ENCODE measurements at regions not wholly inside any gene's neighbourhood (a gene's known extent, or its start where the extent isn't known, plus 50 kb on each side); places are given as distances from the start of the nearest gene placed in this dataset.

DNA sequence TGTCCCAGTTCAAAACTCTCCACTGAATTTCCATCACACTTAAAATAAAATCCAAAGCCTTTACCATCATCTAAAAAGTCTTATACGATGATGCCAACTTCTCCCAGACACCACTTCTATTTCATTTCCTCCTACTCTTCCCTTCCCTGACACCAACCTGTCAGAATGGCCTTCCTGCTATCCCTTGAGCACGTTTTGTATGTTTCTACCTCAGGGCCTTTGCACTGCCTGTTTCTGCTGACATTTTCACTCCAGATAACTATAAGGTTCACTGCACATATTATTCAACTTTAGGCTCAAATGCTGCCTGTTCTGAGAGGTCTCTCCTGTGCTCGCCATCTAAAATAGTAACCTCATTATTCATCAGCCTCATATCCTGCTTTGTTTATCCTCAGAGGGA, 269.6 kb downstream of the HTR7 start:
- DNase-seq (ENCODE audit: low read depth in 2 of 2), result no peak

DNA sequence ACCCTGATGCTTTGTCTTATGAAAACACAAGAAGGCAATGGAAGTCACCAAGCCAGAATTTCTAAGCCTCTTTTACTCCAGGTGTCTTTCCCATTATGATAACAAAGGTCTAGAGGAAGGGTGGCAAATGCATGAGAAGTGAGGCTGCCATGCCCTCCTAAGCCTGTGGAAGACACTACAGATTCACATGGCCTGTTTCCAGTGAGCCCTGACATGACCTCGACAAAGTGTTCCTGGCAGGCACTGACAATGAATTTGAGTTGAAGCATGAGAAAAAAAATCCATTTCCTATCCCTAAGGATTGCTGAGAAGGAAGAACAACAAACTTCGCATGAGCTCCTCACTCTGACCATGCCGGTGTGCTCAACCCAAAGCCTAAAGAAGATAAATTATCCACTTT, 268.0 kb downstream of the HTR7 start:
- DNase-seq (ENCODE audit: low read depth in 2 of 2), result no peak

DNA sequence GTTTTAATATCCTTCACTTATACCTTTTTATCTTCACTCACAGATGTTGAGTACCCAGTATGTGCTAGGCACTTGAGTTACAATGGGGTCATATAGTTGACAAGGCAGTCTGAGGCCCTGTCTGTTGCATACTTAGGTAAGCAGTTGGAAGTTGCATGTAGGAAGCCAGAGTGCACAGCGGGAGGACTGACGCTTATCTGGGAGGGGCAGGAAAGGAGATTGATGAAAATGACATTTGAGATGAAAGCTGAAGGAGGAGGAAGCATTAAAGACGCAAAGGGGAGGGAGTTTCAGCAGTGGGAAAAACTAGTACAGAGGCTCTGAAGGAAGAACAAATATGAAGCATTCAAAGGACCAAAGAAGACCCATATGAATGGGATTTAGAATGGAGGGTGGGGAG, 266.2 kb downstream of the HTR7 start:
- no peak for DNase-seq (ENCODE audit: low read depth in 2 of 2)

DNA sequence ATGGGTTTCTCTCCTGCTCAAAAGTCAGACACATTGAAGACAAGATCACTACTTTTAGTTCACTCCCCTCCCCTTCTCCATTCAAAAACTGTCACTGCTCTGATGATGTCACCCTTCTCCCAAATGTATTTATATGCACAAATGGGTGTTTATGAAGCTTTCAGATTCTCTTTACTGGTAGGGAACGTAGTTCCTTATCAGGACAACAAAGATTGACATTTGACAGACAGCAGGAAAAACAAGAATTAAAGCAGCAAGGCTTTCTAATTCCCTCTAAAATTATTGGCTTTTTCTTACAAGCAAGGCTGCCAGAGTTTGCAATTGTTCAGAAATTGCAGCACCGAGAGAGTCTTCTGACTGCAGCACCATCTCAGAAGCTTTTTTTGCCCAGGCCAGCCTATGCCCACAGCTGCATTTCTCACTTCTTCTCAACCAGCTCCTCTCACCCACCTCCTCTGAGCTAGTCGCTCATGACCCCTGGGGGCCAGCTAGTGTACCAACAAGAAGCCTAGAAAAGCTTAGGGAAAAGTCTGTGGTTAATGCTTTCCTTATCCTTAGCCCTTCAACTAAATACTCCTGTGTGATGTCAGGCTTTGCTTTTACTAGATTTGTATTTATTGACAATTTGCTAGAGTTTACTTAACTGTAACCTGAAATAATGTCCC, 265.1 kb downstream of the HTR7 start:
- no peak for DNase-seq (ENCODE audit: low read depth in 2 of 2)

DNA sequence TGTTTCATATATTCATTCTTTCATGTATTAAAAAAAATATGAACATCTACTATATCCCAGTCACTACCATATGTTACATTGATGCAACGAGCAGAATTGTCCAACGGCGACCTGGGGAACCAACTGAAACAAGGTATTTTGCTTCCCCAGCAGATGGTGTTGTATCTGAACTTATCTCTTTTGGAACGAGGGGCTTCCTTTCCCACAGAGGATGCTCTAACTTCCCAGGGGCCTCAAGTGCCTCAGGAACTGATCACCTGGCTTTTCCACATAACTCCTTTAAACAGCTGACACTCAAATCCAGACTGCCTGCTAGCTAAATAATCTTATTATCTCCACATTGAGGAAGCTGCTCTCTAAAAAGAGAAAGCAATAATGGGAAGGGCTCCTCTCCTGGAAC, 259.3 kb downstream of the HTR7 start:
- no peak for DNase-seq (ENCODE audit: low read depth in 2 of 2)

DNA sequence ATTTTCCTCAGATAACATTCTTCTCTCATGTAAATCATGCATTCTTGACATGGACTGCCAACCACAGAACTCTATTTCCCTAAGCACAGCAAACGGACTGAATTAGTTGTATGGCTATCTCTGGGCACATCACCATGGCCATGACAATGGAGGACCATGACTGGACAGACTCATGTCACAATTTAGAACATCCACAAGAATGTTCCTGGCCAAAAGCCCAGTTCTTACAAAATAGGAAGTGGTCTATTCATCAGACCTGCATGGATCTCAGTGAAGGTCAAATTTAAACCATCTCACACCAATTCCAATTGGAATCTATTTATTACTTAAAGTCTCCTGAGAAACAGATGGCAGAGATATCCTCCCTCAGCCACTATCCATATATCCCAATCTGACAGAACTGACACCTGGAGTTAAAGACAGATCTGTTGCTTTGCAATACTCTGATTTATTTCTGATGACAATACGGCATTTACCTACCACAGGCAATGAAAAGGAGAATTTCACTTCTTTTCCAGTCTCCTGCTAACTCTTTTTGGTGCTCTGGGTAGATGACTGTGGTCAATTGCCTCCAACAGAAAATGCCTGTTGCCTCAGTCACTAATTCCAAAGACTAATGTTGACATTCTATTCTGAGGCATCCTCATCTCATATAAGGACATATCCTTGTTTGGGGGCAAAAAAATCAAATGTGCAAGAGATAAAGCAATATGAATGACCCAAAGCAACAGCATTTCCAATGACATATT, 254.8 kb downstream of the HTR7 start:
- no peak for DNase-seq (ENCODE audit: low read depth in 2 of 2)

DNA sequence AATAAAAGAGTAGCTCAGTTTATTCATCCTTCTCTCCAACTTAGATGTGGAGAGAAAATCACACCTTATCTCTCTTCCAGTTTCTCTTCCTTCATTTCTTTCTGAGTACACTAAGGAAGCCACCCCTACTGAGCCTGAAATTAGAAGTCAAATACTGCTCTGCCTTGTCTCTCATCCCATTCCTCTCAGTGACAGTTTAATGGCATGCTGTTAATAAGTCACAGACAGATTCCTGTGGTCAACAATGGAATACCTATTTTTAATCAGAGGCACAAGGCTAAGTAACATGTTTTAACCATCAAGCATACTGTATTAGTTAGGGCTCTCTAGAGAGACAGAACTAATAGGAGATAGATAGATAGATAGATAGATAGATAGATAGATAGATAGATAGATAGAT, 253.2 kb downstream of the HTR7 start:
- DNase-seq (ENCODE audit: low read depth in 2 of 2), result no peak

DNA sequence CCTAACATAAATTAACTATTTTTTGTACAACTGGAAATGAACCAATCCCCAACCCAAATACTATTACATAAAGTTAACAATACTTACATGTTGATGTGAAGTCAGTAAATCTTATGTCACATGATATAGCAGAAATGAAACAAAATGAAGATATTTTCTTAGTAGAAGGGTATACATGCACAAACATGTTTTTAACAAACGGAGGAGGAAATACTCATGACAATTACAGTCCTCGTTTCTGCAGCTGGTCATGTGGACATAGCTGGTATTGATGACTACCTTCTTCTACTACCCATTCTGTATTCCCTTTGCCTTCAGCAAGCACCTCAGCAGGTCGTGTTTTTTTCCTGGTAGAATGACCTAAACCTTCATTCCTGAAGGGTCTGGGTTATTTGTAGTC, 252.3 kb downstream of the HTR7 start:
- DNase-seq (ENCODE audit: low read depth in 2 of 2), result no peak

DNA sequence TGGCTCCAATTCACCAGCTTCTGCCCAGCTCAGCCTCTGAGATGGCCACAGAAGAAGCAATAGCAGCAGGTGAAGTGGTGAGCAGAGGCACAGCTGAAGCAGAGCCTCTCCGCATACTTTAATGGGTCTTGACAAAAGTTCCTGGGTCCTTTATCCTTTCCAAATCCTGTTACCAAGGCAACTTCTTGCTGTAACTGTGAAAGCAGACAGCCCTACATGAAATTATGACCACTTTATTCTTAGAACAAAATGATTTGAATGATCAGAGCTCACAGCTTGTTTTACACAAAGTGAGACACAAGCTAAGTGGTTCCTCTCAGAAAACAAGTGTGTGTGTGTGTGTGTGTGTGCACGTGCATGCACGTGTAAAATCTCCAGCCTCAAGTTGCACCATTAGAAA, 245.6 kb downstream of the HTR7 start:
- DNase-seq (ENCODE audit: low read depth in 2 of 2), result no peak

DNA sequence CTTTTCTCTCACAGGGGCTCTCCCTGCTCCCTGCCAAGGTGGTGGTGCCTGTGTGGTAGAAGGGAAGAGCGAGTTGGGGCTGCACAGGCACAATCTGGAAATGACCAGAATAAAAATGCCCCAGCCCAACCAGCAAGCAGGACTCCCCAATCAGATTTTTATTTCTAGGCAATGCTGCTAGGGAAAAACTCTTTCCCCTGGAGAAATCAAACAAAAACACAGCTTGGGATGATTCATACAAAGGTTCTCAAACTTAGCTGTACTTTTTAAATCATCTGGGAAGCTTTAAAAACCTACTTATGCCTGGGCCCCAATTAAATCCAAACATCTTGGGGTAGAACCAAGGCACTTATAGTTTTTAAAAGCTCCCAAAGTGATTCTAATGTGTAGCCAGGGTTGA, 243.2 kb downstream of the HTR7 start:
- DNase-seq (ENCODE audit: low read depth in 2 of 2), result no peak

DNA sequence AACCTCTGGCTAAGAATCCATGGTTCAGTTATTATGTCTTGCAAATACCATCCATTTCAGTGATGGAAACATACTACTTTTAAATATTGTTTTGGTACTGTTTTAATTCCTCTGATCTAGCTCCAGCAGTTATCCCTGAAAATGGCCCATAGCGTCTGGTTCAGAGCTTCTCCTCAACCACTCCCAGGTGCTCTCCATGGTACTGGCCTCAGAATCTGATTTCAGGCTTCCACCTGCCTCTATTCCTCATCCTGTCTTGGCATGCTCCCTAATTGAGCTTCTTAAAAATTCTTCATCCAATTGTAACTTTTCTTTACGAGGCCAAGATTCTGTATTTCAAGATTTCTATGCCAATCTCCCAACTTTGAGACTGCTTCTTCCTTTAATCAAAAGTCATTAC, 236.3 kb downstream of the HTR7 start:
- DNase-seq (ENCODE audit: low read depth in 2 of 2), result no peak

DNA sequence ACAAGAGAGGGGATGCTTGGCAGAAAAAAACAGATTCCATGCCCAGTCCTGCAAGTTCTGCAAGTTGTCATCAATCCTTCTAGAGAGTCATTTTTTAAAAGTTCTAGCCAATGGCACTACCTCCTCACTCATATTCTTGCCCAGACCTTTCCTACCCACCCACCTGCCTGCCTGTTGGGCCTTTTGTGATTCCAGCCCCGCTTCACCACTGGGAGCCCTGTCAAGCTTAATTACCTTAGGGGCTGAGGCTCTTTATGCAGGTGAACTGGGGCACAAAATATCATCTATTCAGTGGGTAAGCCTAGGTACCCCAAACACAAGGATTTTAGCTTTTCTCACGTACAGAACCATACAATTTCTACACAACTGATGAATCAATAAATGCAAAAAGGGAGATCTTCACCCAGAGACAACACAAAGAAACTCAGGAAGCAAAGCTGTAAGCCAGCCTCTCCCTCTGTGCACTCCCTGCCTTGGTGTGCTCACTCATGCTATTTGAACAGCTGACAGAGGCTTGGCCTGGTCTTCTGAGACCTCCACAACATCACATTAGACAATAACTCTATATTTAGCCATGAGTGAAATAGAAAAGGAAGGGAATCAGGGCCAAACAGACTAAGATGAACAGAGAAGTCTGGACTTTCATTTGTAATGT, 222.6 kb downstream of the HTR7 start:
- DNase-seq (ENCODE audit: low read depth in 2 of 2), result no peak

DNA sequence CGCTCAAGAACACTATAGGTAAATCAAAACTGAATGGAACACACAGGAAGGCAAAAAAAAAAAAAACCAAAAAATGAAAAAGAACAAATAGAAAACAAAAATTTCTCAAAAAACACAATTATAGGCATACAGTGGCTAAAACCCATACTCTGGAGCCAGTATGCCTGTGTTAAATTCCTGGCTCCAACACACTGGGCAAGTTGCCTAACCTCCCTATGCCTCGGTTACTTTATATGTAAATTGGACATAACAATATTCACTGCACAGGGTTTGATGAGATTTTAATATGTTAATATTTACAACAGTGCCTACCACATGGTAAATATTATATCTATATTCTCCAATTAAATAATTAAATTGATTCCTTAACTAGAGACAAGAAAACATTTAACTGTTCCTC, 217.1 kb downstream of the HTR7 start:
- DNase-seq (ENCODE audit: low read depth in 2 of 2), result no peak

DNA sequence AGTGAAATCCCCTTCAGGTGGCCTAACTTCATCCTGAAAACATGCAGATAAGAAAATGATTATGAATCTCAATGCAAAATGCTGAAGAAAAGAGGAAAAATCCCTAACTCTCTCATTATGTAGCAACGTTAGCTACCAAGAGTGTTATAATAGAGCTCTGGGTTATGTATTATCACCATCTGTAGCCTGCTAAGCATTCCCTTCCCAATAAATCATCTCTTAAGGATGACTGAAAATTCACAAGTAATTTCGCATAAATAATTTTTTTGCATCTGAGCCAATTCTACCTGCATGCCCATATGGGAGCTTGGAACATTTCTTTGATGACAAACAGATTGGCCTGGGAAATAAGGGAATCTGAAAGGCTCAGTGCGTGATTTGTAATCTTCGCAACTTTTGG, 216.1 kb downstream of the HTR7 start:
- DNase-seq (ENCODE audit: low read depth in 2 of 2), result no peak

DNA sequence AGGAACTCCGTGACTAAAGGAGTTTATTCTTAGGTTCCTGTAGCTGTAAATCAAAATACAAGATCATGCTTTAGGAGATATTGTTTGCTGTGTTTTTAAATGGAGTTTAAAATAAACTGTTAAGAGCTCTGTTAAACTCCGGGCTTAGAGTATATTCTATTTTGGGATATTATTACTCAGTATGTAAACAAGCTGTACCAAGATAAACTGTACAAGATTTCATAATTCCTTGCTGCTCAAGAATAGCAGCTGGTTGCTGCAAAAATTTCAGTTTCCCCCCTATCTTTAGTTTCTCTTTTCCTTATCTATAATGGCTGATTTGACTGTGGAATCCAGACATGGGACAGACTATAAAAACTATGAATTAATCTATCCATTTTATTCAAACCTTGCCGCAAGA, 215.7 kb downstream of the HTR7 start:
- DNase-seq (ENCODE audit: low read depth in 2 of 2), result no peak

DNA sequence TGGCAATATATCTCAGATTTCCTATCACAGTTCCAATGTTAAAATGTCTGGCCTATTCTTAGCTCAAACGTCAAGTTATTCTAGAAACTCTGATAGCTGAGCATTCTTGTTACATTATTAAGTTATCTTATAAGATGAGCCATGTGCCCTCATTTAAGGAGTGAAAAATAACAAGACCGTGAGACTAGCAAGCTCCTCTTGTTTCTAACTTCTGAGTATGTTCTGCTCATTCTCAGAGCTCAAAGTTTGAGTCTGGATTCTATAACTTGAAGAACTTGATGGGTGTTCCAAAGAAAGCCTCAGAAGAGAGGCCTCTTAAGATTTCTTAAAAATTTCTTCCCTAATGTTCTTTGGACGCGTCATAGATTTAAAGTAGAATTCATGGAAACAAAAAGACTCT, 215.2 kb downstream of the HTR7 start:
- no peak for DNase-seq (ENCODE audit: low read depth in 2 of 2)

DNA sequence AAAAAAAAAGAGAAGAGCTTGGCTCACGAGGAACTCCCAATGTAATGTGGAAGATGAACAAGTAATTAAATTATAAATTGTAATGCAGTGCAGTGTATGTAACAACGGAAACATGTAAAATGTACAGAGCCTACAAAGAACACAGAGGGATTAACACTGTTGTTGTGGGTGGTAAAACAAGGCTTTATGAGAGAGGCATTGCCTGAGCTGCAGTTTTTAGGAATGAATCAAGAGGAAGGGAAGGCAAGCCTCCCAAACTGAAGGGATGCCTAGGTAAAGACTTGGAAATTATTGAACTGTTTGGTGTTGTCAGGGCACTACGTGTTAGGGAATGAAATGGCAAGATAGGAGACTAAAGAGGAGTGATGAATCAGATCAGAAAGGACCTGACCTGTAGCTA, 213.7 kb downstream of the HTR7 start:
- no peak for DNase-seq (ENCODE audit: low read depth in 2 of 2)

DNA sequence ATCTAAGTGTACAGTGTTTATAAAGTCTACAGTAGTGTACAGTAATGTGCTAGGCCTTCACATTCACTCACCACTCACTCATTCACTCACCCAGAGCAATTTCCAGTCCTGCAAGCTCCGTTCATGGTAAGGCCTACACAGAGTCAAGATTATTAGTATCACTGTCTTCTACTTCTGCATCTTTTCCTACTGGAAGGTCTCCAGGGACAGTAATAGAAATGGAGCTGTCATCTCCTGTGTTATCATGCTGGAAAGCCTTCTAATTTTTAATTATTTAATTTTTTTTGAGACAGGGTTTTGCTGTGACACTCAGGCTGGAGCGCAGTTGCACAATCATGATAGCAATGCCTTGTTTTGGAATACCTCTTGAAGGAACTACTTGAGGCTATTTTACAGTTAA, 207.0 kb downstream of the HTR7 start:
- no peak for DNase-seq (ENCODE audit: low read depth in 2 of 2)

DNA sequence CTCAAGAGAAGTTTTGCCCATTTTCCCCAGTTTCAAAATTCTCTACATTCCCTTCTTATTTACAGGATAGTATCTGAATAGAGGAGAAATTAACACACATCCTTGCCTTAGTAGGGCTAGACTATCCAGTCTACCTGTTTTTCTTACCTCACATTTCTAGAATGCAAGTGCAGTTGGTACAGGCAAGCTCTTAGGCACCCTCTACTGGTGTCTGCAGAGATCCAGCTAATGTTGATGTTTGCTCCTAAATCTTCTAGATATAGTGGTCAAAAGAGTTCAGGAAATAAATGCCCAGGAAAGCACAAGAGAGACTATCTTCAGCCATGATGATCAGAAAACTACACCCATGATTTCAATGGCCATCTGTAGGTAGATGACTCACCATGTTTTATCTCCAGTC, 205.3 kb downstream of the HTR7 start:
- no peak for DNase-seq (ENCODE audit: low read depth in 2 of 2)

DNA sequence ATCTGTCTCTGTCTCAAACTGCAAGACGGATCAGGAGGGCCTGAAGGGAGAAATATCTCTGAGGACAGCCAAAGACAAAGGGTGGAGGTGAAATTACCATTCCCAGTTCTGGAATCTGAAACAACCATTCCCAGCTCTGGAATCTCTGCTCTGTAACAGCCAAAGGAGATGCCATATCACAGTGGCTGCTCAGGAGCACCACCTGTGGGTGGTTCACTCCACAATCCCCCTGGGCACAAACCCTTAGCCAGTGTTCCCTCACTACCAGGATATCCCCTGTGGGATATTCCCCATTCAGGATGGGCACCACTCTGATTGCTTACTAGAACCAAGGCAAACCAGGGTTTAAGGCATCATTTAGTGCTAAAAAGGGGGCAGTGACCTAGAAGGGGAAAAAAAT, 199.0 kb downstream of the HTR7 start:
- no peak for DNase-seq (ENCODE audit: low read depth in 2 of 2)

DNA sequence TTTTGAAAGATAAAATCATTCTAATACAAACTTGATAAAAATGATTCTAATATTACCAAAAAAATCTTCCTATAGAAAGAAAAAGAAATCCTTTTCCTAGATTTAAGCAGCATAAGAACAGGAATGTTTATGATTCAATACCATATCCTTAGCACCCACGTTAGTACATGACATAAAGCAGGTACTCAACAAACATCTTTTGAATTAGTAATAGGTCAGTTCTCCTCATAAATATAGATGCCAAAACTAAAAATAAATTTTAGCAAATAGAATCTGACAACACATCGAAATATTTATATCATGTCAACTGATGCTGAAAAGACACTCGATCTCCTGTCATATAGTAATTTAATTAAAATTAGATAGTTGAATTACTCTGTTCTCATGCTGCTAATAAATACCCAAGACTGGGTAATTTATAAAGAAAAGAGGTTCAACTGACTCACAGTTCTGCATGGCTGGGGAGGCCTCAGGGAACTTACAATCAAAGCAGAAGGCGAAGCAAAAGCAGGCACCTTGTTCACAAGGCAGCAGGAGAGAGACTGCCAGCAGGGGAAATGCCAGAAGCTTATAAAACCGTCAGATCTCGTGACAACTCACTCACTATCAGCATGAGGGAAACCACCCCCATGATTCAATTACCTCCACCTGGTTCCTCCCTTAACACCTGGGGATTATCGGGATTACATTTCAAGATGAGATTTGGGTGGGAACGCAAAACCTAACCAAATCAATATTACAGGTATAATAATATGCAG, 191.8 kb downstream of the HTR7 start:
- DNase-seq (ENCODE audit: low read depth in 2 of 2), result no peak

DNA sequence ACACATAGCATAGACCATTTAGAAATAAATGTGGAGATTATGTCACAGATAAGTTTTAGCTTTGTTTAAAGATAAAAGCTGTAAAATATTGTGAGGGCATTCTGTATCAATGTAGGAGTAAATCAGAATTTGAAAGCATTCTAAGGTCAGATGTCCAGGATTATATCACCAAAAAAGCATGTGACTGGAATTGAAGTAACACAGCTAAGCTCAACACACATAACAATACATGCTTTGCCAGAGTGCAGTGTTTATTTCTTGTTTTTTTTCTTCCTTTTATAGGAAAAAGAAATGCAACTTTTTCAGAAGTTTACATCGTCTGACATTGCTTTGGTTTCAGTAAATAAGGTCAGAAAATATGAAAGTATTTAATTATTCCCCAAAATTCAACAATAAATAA, 183.4 kb downstream of the HTR7 start:
- no peak for DNase-seq (ENCODE audit: low read depth in 2 of 2)

DNA sequence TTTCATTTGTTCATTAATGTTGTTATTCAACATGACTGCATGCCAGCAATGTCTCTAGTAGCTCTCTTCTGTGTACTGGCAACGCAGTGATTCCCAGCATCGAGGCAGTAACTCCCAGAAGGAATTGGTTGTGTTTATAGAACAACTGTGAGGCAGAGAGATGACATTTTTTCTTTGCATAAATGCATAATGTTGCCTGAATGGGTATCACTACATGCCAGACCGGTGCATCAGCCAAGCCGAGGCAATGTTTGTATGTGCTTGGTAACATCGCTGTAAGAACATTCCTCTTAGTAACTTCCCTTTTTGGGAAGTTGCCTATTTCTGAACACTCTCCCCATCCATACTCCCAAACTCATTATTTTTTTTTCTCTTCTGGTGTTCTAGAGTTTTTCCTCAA, 182.9 kb downstream of the HTR7 start:
- no peak for DNase-seq (ENCODE audit: low read depth in 2 of 2)

Measured in stimulated activated CD8-positive, alpha-beta memory T cell treated with anti-CD3 and anti-CD28 coated beads, Interleukin-15, amount 100 ng/mL, for 48 hours (primary cell).